Mesodermal cell (in vitro differentiated cells): ENCODE measurements at regions not wholly inside any gene's neighbourhood (a gene's known extent, or its start where the extent isn't known, plus 50 kb on each side); places are given as distances from the start of the nearest gene placed in this dataset.
A peak's percentile ranks its signal among the peaks of the same experiment; 100 is the strongest.

Experiments used
- H3K27ac ChIP-seq: 2 replicates; pipeline ENCODE4 v1.7.0; 2013; ENCODE audit warnings: mild to moderate bottlenecking, low read depth, low read length, moderate library complexity; ENCODE audit not compliant: severe bottlenecking
- H3K36me3 ChIP-seq: 2 replicates; pipeline ENCODE4 v1.7.1; 2013; ENCODE audit warnings: mild to moderate bottlenecking, low read length, moderate library complexity; ENCODE audit not compliant: control insufficient read depth, insufficient read depth
- H3K4me1 ChIP-seq: one replicate; pipeline ENCODE4 v1.7.1; 2013; ENCODE audit warnings: mild to moderate bottlenecking, low read length; ENCODE audit not compliant: insufficient read depth, control insufficient read depth, poor library complexity, severe bottlenecking
- H3K4me3 ChIP-seq: 2 replicates; pipeline ENCODE4 v1.7.0; 2013; ENCODE audit warnings: low read length, control low read depth, mild to moderate bottlenecking; ENCODE audit not compliant: insufficient read depth, poor library complexity, severe bottlenecking; ENCODE audit errors: extremely low read depth
- H3K9me3 ChIP-seq: 2 replicates; pipeline ENCODE4 v1.7.1; 2013; ENCODE audit warnings: mild to moderate bottlenecking, low read length, moderate library complexity; ENCODE audit not compliant: control insufficient read depth
- WGBS, 2 experiments: methylation state at CpG; one replicate each; pipeline ENCODE4 v1.1.5; 2013; ENCODE audit warnings: missing lambda C conversion rate in 2 of 2; ENCODE audit not compliant: insufficient coverage in 2 of 2; 5-methylcytosine and 5-hydroxymethylcytosine counted together

GRCh38 chr9:106669835-106670234, 193.1 kb upstream of the ZNF462 start:
- Histone ChIP-seq H3K4me1 (no peaks in the 10 kb centered on the region), H3K9me3 (no peaks in the 10 kb centered on the region), H3K36me3 (no peaks in the 10 kb centered on the region), H3K27ac (no peak overlapping the region), H3K4me3 (no peak overlapping the region)
- WGBS, 2 experiments, result 80 to 82% methylated on average over 1 to 2 of the region's 4 CpGs

GRCh38 chr9:106670418-106670817, 192.5 kb upstream of the ZNF462 start:
- Histone ChIP-seq H3K9me3 (no peaks in the 10 kb centered on the region), H3K4me3 (no peak overlapping the region), H3K36me3 (no peaks in the 10 kb centered on the region), H3K4me1 (no peaks in the 10 kb centered on the region), H3K27ac (no peak overlapping the region)
- 90 to 97% methylated on average over 1 to 2 of the region's 2 CpGs for WGBS, 2 experiments

- H3K4me1 ChIP-seq, result no peaks in the 10 kb centered on the region
- no peak overlapping the region for H3K4me3 ChIP-seq
- 70 to 77% methylated on average over 3 of the region's 4 CpGs for WGBS, 2 experiments
- H3K9me3 ChIP-seq, result no peaks in the 10 kb centered on the region
- H3K27ac ChIP-seq, result no peak overlapping the region
- no peaks in the 10 kb centered on the region for H3K36me3 ChIP-seq
Observed at GRCh38 chr9:106675780-106676179, 187.2 kb upstream of the ZNF462 start.

- no peaks in the 10 kb centered on the region for H3K36me3 ChIP-seq
- H3K27ac ChIP-seq, result no peak overlapping the region
- H3K9me3 ChIP-seq, result no peaks in the 10 kb centered on the region
- WGBS, 2 experiments, result 89% methylated on average over 1 to 4 of the region's 5 CpGs
- H3K4me1 ChIP-seq, result peaks cover 6% of the 10 kb centered on the region
- no peak overlapping the region for H3K4me3 ChIP-seq
Observed at GRCh38 chr9:106677374-106677773, 185.6 kb upstream of the ZNF462 start.

- Histone ChIP-seq H3K9me3 (no peaks in the 10 kb centered on the region), H3K36me3 (no peaks in the 10 kb centered on the region), H3K4me3 (no peak overlapping the region), H3K27ac (no peak overlapping the region), H3K4me1 (peaks cover 6% of the 10 kb centered on the region)
- 88 to 92% methylated on average over 2 of the region's 4 CpGs for WGBS, 2 experiments
Observed at GRCh38 chr9:106677830-106678229, 185.1 kb upstream of the ZNF462 start.

GRCh38 chr9:106678273-106678672, 184.7 kb upstream of the ZNF462 start:
- Histone ChIP-seq H3K4me3 (no peak overlapping the region), H3K9me3 (no peaks in the 10 kb centered on the region), H3K36me3 (no peaks in the 10 kb centered on the region), H3K4me1 (peaks cover 6% of the 10 kb centered on the region), H3K27ac (no peak overlapping the region)

GRCh38 chr9:106682420-106682819, 180.5 kb upstream of the ZNF462 start:
- Histone ChIP-seq H3K9me3 (no peaks in the 10 kb centered on the region), H3K4me1 (peaks cover 6% of the 10 kb centered on the region), H3K36me3 (no peaks in the 10 kb centered on the region), H3K27ac (peak overlapping the region; percentile 68), H3K4me3 (no peak overlapping the region)
- 80% methylated on average over 1 of the region's 2 CpGs; no CpG with 5 or more reads in 1 of the 2 experiments for WGBS, 2 experiments

GRCh38 chr9:106683454-106683853, 179.5 kb upstream of the ZNF462 start:
- Histone ChIP-seq H3K4me1 (peaks cover 6% of the 10 kb centered on the region), H3K4me3 (no peak overlapping the region), H3K27ac (no peak overlapping the region), H3K9me3 (no peaks in the 10 kb centered on the region), H3K36me3 (no peaks in the 10 kb centered on the region)

GRCh38 chr9:106684940-106685695, 177.8 kb upstream of the ZNF462 start:
- no peak overlapping the region for H3K4me3 ChIP-seq
- no peak overlapping the region for H3K27ac ChIP-seq
- H3K4me1 ChIP-seq, result peaks cover 6% of the 10 kb centered on the region
- no peaks in the 10 kb centered on the region for H3K9me3 ChIP-seq
- WGBS, 2 experiments, result 39 to 88% methylated on average over 2 to 10 of the region's 11 CpGs
- no peaks in the 10 kb centered on the region for H3K36me3 ChIP-seq

- Histone ChIP-seq H3K9me3 (no peaks in the 10 kb centered on the region), H3K36me3 (no peaks in the 10 kb centered on the region), H3K4me1 (no peaks in the 10 kb centered on the region), H3K4me3 (no peak overlapping the region), H3K27ac (no peak overlapping the region)
- WGBS, 2 experiments, result 100% methylated on average over 1 of the region's 3 CpGs; no CpG with 5 or more reads in 1 of the 2 experiments
Observed at GRCh38 chr9:106689089-106689488, 173.9 kb upstream of the ZNF462 start.

GRCh38 chr9:106691627-106692026, 171.3 kb upstream of the ZNF462 start:
- H3K27ac ChIP-seq, result no peak overlapping the region
- H3K4me3 ChIP-seq, result no peak overlapping the region
- H3K9me3 ChIP-seq, result no peaks in the 10 kb centered on the region
- 86 to 95% methylated on average over 3 of the region's 6 CpGs for WGBS, 2 experiments
- no peaks in the 10 kb centered on the region for H3K36me3 ChIP-seq
- no peaks in the 10 kb centered on the region for H3K4me1 ChIP-seq
